HFF-Myc (cell line): ENCODE measurements at regions not wholly inside any gene's neighbourhood (a gene's known extent, or its start where the extent isn't known, plus 50 kb on each side); places are given as distances from the start of the nearest gene placed in this dataset.

Experiments used
- DNase-seq: peaks from one replicate; pipeline ENCODE4 v3.0.0-alpha.2; 2011; ENCODE audit warnings: low read depth; ENCODE audit errors: extremely low read depth
- H3K4me3 ChIP-seq: replicated peaks from 2 replicates; pipeline ENCODE4 v1.5.1; 2011; ENCODE audit warnings: low read depth, mild to moderate bottlenecking, control low read depth, low read length
- CTCF ChIP-seq: IDR thresholded peaks from 2 replicates; pipeline ENCODE4 v1.5.1; 2012; ENCODE audit warnings: mild to moderate bottlenecking, low read depth, low read length, control low read depth; ENCODE audit errors: missing control alignments

- H3K4me3 ChIP-seq: no peak overlapping the region
- TF ChIP-seq CTCF: no peak
- DNase-seq: no peak
Measured at GRCh38 chr6:21845018-21845417, 251.5 kb downstream of the SOX4 start.

GRCh38 chr6:21845439-21846140 is 252.0 kb downstream of the SOX4 start:
- no peak for DNase-seq
- no peak for TF ChIP-seq CTCF
- H3K4me3 ChIP-seq: no peak overlapping the region

GRCh38 chr6:21846541-21847451 is 253.2 kb downstream of the SOX4 start:
- no peak for TF ChIP-seq CTCF
- no peak for DNase-seq

GRCh38 chr6:21847711-21848480 is 254.3 kb downstream of the SOX4 start:
- no peak for DNase-seq
- TF ChIP-seq CTCF: no peak
- no peak overlapping the region for H3K4me3 ChIP-seq

More at GRCh38 chr6:21846541-21847451, 253.2 kb downstream of the SOX4 start:
- H3K4me3 ChIP-seq: no peak overlapping the region

GRCh38 chr6:21850691-21851090 is 257.1 kb downstream of the SOX4 start:
- no peak for DNase-seq
- no peak for TF ChIP-seq CTCF
- no peak overlapping the region for H3K4me3 ChIP-seq

- no peak for DNase-seq
- TF ChIP-seq CTCF: no peak
- H3K4me3 ChIP-seq: no peak overlapping the region
Measured at GRCh38 chr6:21855811-21856455, 262.4 kb downstream of the SOX4 start.
